ENCODE measurements at regions not wholly inside any gene's neighbourhood (a gene's known extent, or its start where the extent isn't known, plus 50 kb on each side); places are given as distances from the start of the nearest gene placed in this dataset.

DNA sequence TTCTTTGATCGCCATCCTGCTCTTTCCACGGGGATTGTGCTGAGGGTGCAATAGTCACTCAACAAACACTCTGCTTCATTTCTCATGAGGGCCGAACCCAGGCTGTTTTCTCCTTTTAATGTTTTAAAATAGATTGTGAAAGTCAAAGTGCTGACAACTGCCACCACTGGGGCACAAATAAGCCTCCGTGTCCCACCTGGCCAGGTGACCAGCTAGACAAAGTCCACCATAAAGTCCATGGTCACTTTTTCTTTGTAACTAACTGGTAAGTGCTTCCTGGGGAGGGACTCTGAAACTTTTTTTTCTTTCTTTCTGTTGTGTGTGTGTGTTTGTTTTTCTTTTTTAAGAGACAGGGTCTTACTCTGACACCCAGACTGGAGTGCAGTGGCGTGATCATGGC, 219.8 kb downstream of the LY86 start:
- ATAC-seq (ENCODE audit: low read depth in 2 of 2) (no peak), DNase-seq (no peak)
- Mint-ChIP-seq H3K36me3 (no peaks in the 10 kb centered on the region), H3K4me3 (no peak overlapping the region), H3K27me3 (no peaks in the 10 kb centered on the region), H3K4me1 (peaks cover 31 to 51% (median 38%) of the 10 kb centered on the region in 3 donors), H3K9me3 (no peaks in the 10 kb centered on the region), H3K27ac (no peak overlapping the region)

DNA sequence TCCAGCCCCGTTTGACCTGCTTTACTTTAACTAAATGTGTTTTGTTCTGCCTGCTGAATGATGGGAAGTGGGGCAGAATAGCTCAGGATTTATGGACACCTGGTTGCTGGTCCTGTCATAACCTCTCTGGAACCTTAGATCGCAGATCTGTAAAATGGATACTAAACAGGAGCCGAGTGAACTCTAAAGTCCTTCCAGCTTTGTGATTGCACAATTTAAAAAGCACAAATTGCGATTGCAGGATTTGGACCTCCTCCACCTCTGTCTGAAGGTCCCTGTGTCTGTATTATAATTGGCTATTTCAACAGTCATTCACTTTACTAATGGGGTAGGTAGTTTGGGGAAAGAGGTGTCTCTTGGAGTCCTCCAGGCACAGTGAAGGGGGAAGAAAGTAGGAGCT, 220.4 kb downstream of the LY86 start:
- H3K36me3 Mint-ChIP-seq: no peaks in the 10 kb centered on the region
- peak overlapping the region in 3 of 8 donors; percentile 29 to 68 (median 48) for H3K4me3 Mint-ChIP-seq
- no peaks in the 10 kb centered on the region for H3K9me3 Mint-ChIP-seq
- no peaks in the 10 kb centered on the region for H3K27me3 Mint-ChIP-seq
- ATAC-seq (ENCODE audit: low read depth in 2 of 2) (no peak), DNase-seq (no peak)
- H3K4me1 Mint-ChIP-seq: peaks cover 25 to 45% (median 34%) of the 10 kb centered on the region in 3 donors
- peak overlapping the region in 1 of 6 donors; percentile 9 for H3K27ac Mint-ChIP-seq

DNA sequence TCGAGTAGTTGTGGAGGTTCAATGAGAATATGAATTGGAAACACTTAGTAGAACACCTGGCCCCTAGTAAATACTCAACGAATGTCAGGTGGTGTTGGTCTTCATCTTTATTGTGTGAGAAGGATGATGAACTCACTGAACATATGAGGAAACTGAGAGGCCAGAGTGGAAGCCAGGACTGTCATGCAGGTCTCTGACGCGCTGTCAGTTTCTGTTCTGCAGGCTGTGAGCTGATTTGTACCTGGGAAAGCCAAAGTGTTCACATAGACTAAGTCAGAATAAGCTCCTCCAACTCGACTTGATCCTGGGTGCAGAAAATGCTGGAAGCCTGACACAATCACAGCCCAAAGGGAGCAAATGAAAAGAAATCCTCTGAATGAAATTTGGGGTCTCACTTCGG, 222.2 kb downstream of the LY86 start:
- H3K4me3 Mint-ChIP-seq: peak overlapping the region; percentile 89 to 99 (median 94)
- DNase-seq: peak; percentile 39

DNA sequence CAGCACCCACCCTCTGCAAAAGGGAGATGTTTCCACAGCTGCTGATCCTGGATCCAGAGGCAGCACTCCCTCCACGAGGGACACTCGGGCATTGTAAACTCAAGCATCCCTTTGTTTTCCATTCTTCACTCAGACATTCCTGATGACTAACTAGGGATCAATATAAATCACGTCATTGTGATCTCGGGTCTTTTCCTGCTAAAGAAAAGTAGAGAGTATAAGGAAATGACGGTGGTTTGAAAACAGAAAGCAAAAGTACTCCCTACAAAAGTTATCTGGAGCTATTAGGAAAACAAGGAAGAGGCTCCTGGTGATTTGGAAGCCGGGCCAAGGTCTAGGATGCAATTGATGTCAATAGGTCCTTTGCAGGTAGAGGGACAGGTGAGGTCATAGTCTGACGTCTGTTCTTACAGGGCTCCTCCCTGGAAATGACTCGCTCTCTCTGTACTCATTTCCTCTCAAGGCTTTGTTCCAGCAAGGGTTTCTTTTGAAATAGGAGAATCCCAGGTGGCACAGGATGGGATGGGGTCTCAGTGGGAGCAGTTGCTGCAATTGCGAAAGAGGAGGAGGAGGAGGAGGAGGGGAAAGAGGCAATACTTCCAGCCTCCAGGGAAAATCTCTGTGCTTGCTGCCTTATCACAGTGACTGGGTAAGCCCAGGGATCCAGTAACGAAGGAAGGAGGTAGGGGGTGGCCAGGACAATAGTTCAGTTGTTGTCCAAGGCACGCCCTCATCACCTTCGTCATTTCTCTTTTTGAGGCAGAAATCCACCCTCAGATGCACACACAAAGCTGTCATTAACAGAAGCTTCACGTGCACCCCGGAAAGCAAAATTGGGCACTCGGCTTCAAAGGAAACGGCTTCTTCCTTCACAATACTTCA, 222.8 kb downstream of the LY86 start:
- H3K4me1 Mint-ChIP-seq: peaks cover 16 to 34% (median 28%) of the 10 kb centered on the region in 3 donors
- H3K36me3 Mint-ChIP-seq: no peaks in the 10 kb centered on the region
- H3K4me3 Mint-ChIP-seq: peak overlapping the region; percentile 89 to 99 (median 94)
- no peaks in the 10 kb centered on the region for H3K27me3 Mint-ChIP-seq
- ATAC-seq (ENCODE audit: low read depth in 2 of 2): peak; percentile 83 to 87
- peak overlapping the region; percentile 95 to 100 (median 98) for H3K27ac Mint-ChIP-seq
- H3K9me3 Mint-ChIP-seq: no peaks in the 10 kb centered on the region
- peak; percentile 65 for DNase-seq

More for the DNA sequence above, 222.2 kb downstream of the LY86 start:
- Mint-ChIP-seq H3K9me3 (no peaks in the 10 kb centered on the region), H3K27me3 (no peaks in the 10 kb centered on the region), H3K4me1 (peaks cover 18 to 39% (median 31%) of the 10 kb centered on the region in 3 donors), H3K27ac (peak overlapping the region; percentile 95 to 100 (median 98)), H3K36me3 (no peaks in the 10 kb centered on the region)
- ATAC-seq (ENCODE audit: low read depth in 2 of 2): peak; percentile 55 to 66

GRCh38 chr6:6812427-6812826, 223.9 kb downstream of the LY86 start:
- peak overlapping the region in 7 of 8 donors; percentile 40 to 99 (median 92) for H3K4me3 Mint-ChIP-seq
- ATAC-seq (ENCODE audit: low read depth in 2 of 2) (no peak), DNase-seq (no peak)
- no peaks in the 10 kb centered on the region for H3K36me3 Mint-ChIP-seq
- peaks cover 14 to 28% (median 23%) of the 10 kb centered on the region in 3 donors for H3K4me1 Mint-ChIP-seq
- no peaks in the 10 kb centered on the region for H3K9me3 Mint-ChIP-seq
- no peaks in the 10 kb centered on the region for H3K27me3 Mint-ChIP-seq
- H3K27ac Mint-ChIP-seq: peak overlapping the region in 5 of 6 donors; percentile 39 to 100 (median 95)

DNA sequence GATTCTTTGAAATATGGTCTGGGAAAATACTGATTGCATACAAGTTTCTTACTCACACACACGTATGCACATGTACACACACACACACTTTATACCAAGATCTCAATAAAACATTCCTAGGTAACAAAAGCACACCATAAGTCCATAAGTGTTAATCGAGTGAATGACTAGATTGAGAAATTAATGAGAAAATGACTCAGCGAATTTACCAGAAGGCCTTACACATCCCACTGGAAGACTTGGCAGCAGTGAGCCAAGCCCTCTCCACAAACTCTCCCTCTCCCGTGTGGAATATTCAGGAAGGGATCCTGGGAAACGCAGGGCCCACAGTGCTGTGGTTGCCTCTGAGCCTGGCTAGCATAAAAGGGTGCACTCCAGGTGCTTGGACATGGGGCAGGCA, 227.2 kb downstream of the LY86 start:
- ATAC-seq (ENCODE audit: low read depth in 2 of 2) (no peak), DNase-seq (no peak)
- H3K27ac Mint-ChIP-seq: no peak overlapping the region
- H3K36me3 Mint-ChIP-seq: no peaks in the 10 kb centered on the region
- H3K4me3 Mint-ChIP-seq: no peak overlapping the region
- H3K4me1 Mint-ChIP-seq: peaks cover 11 to 20% (median 19%) of the 10 kb centered on the region in 3 donors
- H3K9me3 Mint-ChIP-seq: no peaks in the 10 kb centered on the region
- H3K27me3 Mint-ChIP-seq: peaks cover 0 to 8% (median 4%) of the 10 kb centered on the region in 3 donors

DNA sequence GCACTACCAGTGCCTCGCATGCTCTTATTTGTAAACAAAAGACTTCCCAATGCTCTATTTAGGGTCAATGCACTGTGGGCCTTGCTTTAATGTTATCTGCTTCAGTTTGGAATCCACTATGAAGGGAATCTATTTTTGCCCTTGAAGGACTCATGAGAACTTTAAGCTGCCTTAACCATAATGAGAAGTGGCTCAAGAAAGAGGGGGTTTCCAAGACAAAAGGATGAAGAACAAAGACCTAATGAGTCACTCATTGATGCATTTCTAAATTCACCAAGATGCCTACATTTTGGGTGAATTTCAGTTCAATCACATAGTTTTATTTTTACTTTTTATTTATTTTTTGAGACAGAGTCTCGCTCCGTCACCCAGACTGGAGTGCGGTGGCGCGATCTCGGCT, 228.2 kb downstream of the LY86 start:
- ATAC-seq (ENCODE audit: low read depth in 2 of 2): no peak
- Mint-ChIP-seq H3K36me3 (no peaks in the 10 kb centered on the region), H3K27me3 (peaks cover 0 to 8% (median 7%) of the 10 kb centered on the region in 3 donors), H3K4me1 (peaks cover 3 to 11% (median 9%) of the 10 kb centered on the region in 3 donors), H3K4me3 (no peak overlapping the region), H3K27ac (no peak overlapping the region), H3K9me3 (no peaks in the 10 kb centered on the region)
- DNase-seq: no peak

- DNase-seq (no peak), ATAC-seq (ENCODE audit: low read depth in 2 of 2) (no peak)
- H3K4me3 Mint-ChIP-seq: no peak overlapping the region
- no peaks in the 10 kb centered on the region for H3K9me3 Mint-ChIP-seq
- peaks cover 2 to 9% (median 3%) of the 10 kb centered on the region in 3 donors for H3K4me1 Mint-ChIP-seq
- H3K36me3 Mint-ChIP-seq: no peaks in the 10 kb centered on the region
- peaks cover 0 to 8% (median 7%) of the 10 kb centered on the region in 3 donors for H3K27me3 Mint-ChIP-seq
- H3K27ac Mint-ChIP-seq: no peak overlapping the region
These were observed 229.6 kb downstream of the LY86 start for GRCh38 chr6:6818078-6818639.

DNA sequence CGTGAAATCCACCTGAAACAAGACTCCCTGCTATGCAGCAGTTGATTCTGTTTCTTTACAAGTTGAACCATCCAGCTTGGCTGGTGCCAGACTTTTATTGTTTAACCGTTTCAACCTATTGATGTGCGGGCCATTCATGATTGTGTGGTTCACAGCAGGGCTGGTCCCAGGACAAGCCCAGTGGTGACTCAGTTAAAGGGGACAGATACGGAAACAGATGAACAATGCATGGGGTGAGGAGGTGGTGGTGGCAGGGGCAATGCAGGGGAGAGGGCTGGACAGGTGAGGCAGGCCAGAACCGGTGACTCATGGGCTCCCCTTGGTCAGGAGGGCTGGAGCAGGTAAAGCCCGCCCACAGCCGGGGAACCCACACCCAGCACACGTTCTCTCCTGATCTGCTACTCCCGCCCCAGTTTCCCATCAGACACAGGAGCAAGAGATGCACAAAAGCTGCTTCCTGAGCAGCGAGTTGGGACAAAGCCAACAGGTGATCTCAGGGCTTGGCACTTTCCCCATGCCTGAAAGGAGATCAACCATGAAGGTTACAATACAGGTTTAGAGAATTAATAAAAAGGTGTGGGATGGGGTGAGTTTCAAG, 232.2 kb downstream of the LY86 start:
- Mint-ChIP-seq H3K4me3 (no peak overlapping the region), H3K9me3 (no peaks in the 10 kb centered on the region), H3K27me3 (peaks cover 0 to 18% (median 14%) of the 10 kb centered on the region in 3 donors), H3K27ac (no peak overlapping the region), H3K4me1 (peaks cover 0 to 9% (median 7%) of the 10 kb centered on the region in 3 donors), H3K36me3 (no peaks in the 10 kb centered on the region)
- no peak for DNase-seq
- ATAC-seq (ENCODE audit: low read depth in 2 of 2): no peak

- no peak for ATAC-seq (ENCODE audit: low read depth in 2 of 2)
- H3K27ac Mint-ChIP-seq: no peak overlapping the region
- H3K27me3 Mint-ChIP-seq: peaks cover 0 to 18% (median 14%) of the 10 kb centered on the region in 3 donors
- H3K9me3 Mint-ChIP-seq: no peaks in the 10 kb centered on the region
- no peaks in the 10 kb centered on the region for H3K36me3 Mint-ChIP-seq
- DNase-seq: no peak
- H3K4me1 Mint-ChIP-seq: peaks cover 4 to 9% (median 7%) of the 10 kb centered on the region in 3 donors
- H3K4me3 Mint-ChIP-seq: no peak overlapping the region
These were observed 233.2 kb downstream of the LY86 start for GRCh38 chr6:6821639-6822261.

- peaks cover 0 to 29% (median 24%) of the 10 kb centered on the region in 3 donors for H3K27me3 Mint-ChIP-seq
- no peak for DNase-seq
- no peaks in the 10 kb centered on the region for H3K36me3 Mint-ChIP-seq
- H3K4me3 Mint-ChIP-seq: peak overlapping the region in 1 of 8 donors; percentile 9
- H3K9me3 Mint-ChIP-seq: no peaks in the 10 kb centered on the region
- H3K27ac Mint-ChIP-seq: peak overlapping the region in 4 of 6 donors; percentile 35 to 69 (median 52)
- H3K4me1 Mint-ChIP-seq: peaks cover 4 to 9% (median 7%) of the 10 kb centered on the region in 3 donors
- ATAC-seq (ENCODE audit: low read depth in 2 of 2): no peak
These were observed 234.5 kb downstream of the LY86 start for GRCh38 chr6:6823030-6823429.

- Mint-ChIP-seq H3K27me3 (peaks cover 0 to 31% (median 24%) of the 10 kb centered on the region in 3 donors), H3K36me3 (no peaks in the 10 kb centered on the region), H3K27ac (peak overlapping the region in 4 of 6 donors; percentile 59 to 93 (median 75)), H3K4me3 (peak overlapping the region in 1 of 8 donors; percentile 8), H3K4me1 (peaks cover 4 to 9% (median 7%) of the 10 kb centered on the region in 3 donors), H3K9me3 (no peaks in the 10 kb centered on the region)
- peak; percentile 64 to 71 for ATAC-seq (ENCODE audit: low read depth in 2 of 2)
- no peak for DNase-seq
These were observed 235.2 kb downstream of the LY86 start for GRCh38 chr6:6823568-6824224.

GRCh38 chr6:6824381-6824780, 235.9 kb downstream of the LY86 start:
- ATAC-seq (ENCODE audit: low read depth in 2 of 2): no peak
- Mint-ChIP-seq H3K36me3 (no peaks in the 10 kb centered on the region), H3K27ac (peak overlapping the region in 1 of 6 donors; percentile 87), H3K4me3 (no peak overlapping the region), H3K27me3 (peaks cover 0 to 26% (median 24%) of the 10 kb centered on the region in 3 donors), H3K4me1 (peaks cover 4 to 9% (median 7%) of the 10 kb centered on the region in 3 donors), H3K9me3 (no peaks in the 10 kb centered on the region)
- no peak for DNase-seq

Data from naive B cell (primary cell).